Nephron (organoid): ENCODE measurements at regions not wholly inside any gene's neighbourhood (a gene's known extent, or its start where the extent isn't known, plus 50 kb on each side); places are given as distances from the start of the nearest gene placed in this dataset.
A peak's percentile ranks its signal among the peaks of the same experiment; 100 is the strongest.

Source experiments
- H3K27ac Mint-ChIP-seq, 3 experiments: 2 replicates each; pipeline ENCODE4 v1.8.0; 2020; ENCODE audit warnings: mixed read lengths in 3 of 3, mild to moderate bottlenecking in 2 of 3, moderate library complexity in 1 of 3
- H3K27me3 Mint-ChIP-seq: 2 replicates; pipeline ENCODE4 v1.8.0; 2021; ENCODE audit warnings: low read depth, mild to moderate bottlenecking, moderate library complexity, mixed read lengths
- H3K36me3 Mint-ChIP-seq: 2 replicates; pipeline ENCODE4 v1.8.0; 2020; ENCODE audit warnings: low read depth, mixed read lengths
- H3K4me1 Mint-ChIP-seq: 2 replicates; pipeline ENCODE4 v1.8.0; 2020; ENCODE audit warnings: mixed read lengths
- H3K4me3 Mint-ChIP-seq, 3 experiments: 2 replicates each; pipeline ENCODE4 v1.8.0; 2020; ENCODE audit warnings: mild to moderate bottlenecking in 3 of 3, mixed read lengths in 3 of 3, moderate library complexity in 2 of 3
- H3K9me3 Mint-ChIP-seq: 2 replicates; pipeline ENCODE4 v1.8.0; 2020; ENCODE audit warnings: mixed read lengths
- CTCF ChIP-seq, 3 experiments: fragments of 200-600 bp; sonication (generic); IDR thresholded peaks; one replicate each; pipeline ENCODE4 v1.5.0; 2021; ENCODE audit warnings: antibody characterized with exemption in 3 of 3; ENCODE audit not compliant: unreplicated experiment in 3 of 3

DNA sequence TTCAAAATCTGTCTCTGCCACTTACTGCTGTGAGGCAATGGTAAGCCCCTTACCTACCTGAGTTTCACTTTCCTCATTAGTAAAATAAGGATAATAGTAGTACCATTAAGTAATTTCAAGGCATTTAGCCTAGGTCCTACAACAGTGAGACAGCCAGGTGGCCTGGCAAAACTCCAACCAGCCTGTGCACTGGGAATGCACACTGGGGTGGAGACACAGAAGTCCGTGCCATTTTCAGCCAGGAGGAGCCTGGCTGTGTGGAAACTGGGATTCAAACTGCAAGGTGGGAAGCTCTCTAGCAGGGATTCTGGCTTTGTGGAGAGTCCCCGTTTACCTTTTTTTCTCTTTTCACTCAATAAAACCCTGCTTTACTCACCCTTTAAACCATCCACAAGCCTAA lies 630.4 kb downstream of the PRELID2 start:
- Mint-ChIP-seq H3K27ac (no peak overlapping the region), H3K9me3 (peaks cover under 1% of the 10 kb centered on the region), H3K36me3 (no peaks in the 10 kb centered on the region), H3K4me3 (no peak overlapping the region), H3K4me1 (no peaks in the 10 kb centered on the region), H3K27me3 (no peaks in the 10 kb centered on the region)
- TF ChIP-seq CTCF (IDR thresholded peaks at IDR 0.05; ENCODE audit: unreplicated experiment in 3 of 3): no peak

DNA sequence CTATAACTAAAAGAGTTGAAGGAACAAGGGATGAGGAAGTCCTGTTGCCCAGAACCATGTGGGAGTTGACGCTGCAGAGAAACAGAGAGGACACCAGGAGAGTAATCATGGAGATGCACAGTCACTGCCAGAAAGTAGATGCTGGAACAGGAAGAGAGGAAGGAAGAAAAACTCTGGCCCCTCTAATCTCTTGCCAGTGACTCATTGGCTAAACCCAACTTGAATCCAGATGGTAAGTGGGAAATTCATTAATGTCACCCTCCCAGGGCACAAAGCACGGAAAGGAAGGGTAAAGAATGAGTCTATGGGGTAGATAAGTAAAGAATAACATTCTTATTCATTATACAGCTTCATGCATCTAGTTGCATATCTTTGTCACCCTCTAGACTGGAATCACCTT lies 631.9 kb downstream of the PRELID2 start:
- no peaks in the 10 kb centered on the region for H3K4me1 Mint-ChIP-seq
- no peaks in the 10 kb centered on the region for H3K36me3 Mint-ChIP-seq
- no peak for TF ChIP-seq CTCF (IDR thresholded peaks at IDR 0.05; ENCODE audit: unreplicated experiment in 3 of 3)
- H3K9me3 Mint-ChIP-seq: no peaks in the 10 kb centered on the region
- H3K4me3 Mint-ChIP-seq: no peak overlapping the region
- no peak overlapping the region for H3K27ac Mint-ChIP-seq
- no peaks in the 10 kb centered on the region for H3K27me3 Mint-ChIP-seq

- Mint-ChIP-seq H3K36me3 (no peaks in the 10 kb centered on the region), H3K4me3 (no peak overlapping the region), H3K27ac (no peak overlapping the region), H3K9me3 (no peaks in the 10 kb centered on the region), H3K4me1 (no peaks in the 10 kb centered on the region), H3K27me3 (no peaks in the 10 kb centered on the region)
- no peak for TF ChIP-seq CTCF (IDR thresholded peaks at IDR 0.05; ENCODE audit: unreplicated experiment in 3 of 3)
These were observed 636.4 kb downstream of the PRELID2 start for GRCh38 chr5:145198525-145199260.

DNA sequence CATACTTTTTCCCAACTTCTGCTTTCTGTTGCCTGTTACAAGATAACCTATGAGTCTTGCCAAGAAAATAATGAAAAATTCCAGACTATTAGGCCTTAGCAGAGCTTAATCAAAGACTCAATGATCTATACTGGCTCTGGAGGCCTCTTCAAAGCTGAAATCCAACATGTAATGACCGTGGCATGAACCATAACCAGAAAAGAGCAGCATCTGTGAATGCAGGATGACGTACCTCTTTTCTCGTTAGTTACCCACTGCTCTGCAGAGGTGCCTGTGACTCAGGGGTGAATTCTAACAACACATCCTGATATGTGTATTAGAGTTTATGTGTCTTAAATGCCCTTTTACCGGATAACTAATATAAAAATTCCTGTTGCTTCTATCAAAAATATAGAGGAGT lies 645.4 kb downstream of the PRELID2 start:
- Mint-ChIP-seq H3K36me3 (no peaks in the 10 kb centered on the region), H3K4me3 (no peak overlapping the region), H3K27ac (no peak overlapping the region), H3K27me3 (no peaks in the 10 kb centered on the region), H3K4me1 (no peaks in the 10 kb centered on the region), H3K9me3 (no peaks in the 10 kb centered on the region)
- TF ChIP-seq CTCF (IDR thresholded peaks at IDR 0.05; ENCODE audit: unreplicated experiment in 3 of 3): no peak

GRCh38 chr5:145180371-145180770 lies 654.8 kb downstream of the PRELID2 start:
- Mint-ChIP-seq H3K9me3 (no peaks in the 10 kb centered on the region), H3K27me3 (no peaks in the 10 kb centered on the region), H3K4me1 (peaks cover 8% of the 10 kb centered on the region), H3K36me3 (no peaks in the 10 kb centered on the region), H3K27ac (peak overlapping the region in 1 of 3 experiments; percentile 81), H3K4me3 (no peak overlapping the region)
- TF ChIP-seq CTCF (IDR thresholded peaks at IDR 0.05; ENCODE audit: unreplicated experiment in 3 of 3): no peak
